Panc1 (cell line): ENCODE measurements at regions not wholly inside any gene's neighbourhood (a gene's known extent, or its start where the extent isn't known, plus 50 kb on each side); places are given as distances from the start of the nearest gene placed in this dataset.

Source experiments
- ATAC-seq: fragments of 200-7000 bp; cut with Tn5 transposase; 2 replicates; pipeline ENCODE4 v1.9.1; 2020; ENCODE audit warnings: mild to moderate bottlenecking, moderate library complexity
- BruUV-seq: library from RNA; stranded (reverse); fragments of 400-500 nt; replicated peaks from 2 replicates; lab custom pipeline; 2021; lab: Mats Ljungman, UMichigan
- CTCF ChIA-PET: fragments of 300-600 bp; sonication (Branson Sonifier 250); formaldehyde crosslinking; loops from one replicate; lab custom pipeline; 2022; ENCODE audit warnings: antibody characterized with exemption; lab: Charles Lee
- POLR2A ChIA-PET: fragments of 300-600 bp; sonication (Branson Sonifier 250); formaldehyde crosslinking; loops from one replicate; lab custom pipeline; 2022; ENCODE audit warnings: antibody characterized with exemption; lab: Charles Lee
- DNase-seq: peaks from one replicate; pipeline ENCODE4 v3.0.0-alpha.2; 2010; ENCODE audit warnings: low read depth, low spot score
- H3K27ac ChIP-seq: 2 replicates; pipeline ENCODE4 v1.5.1; 2011; ENCODE audit warnings: mild to moderate bottlenecking, low read length, inconsistent platforms
- H3K27me3 ChIP-seq: fragments of 200-500 bp; sonication (Bioruptor generic); 2 replicates; pipeline ENCODE4 v1.6.0; 2014; ENCODE audit warnings: low read length, inconsistent platforms; ENCODE audit not compliant: control insufficient read depth, insufficient read depth
- H3K36me3 ChIP-seq: fragments of 200-500 bp; sonication (Bioruptor generic); 2 replicates; pipeline ENCODE4 v1.5.1; 2014; ENCODE audit warnings: inconsistent platforms, mild to moderate bottlenecking, low read length, moderate library complexity; ENCODE audit not compliant: control insufficient read depth, insufficient read depth
- H3K4me1 ChIP-seq: 2 replicates; pipeline ENCODE4 v1.5.1; 2011; ENCODE audit warnings: inconsistent platforms, mild to moderate bottlenecking, low read length, moderate library complexity; ENCODE audit not compliant: control insufficient read depth, insufficient read depth
- H3K4me3 ChIP-seq, 2 experiments: 2 replicates each; pipeline ENCODE4 v1.5.1; 2011 to 2012; ENCODE audit warnings: low read depth in 2 of 2, low read length in 2 of 2, mild to moderate bottlenecking in 2 of 2, inconsistent platforms in 1 of 2, moderate library complexity in 1 of 2
- H3K9me3 ChIP-seq: fragments of 200-500 bp; sonication (Bioruptor generic); 2 replicates; pipeline ENCODE4 v1.5.1; 2014; ENCODE audit warnings: low read depth, mild to moderate bottlenecking, inconsistent platforms, low read length, moderate library complexity; ENCODE audit not compliant: control insufficient read depth, insufficient read depth
- POLR2AphosphoS5 ChIP-seq: IDR thresholded peaks from 2 replicates; pipeline ENCODE4 v1.6.1; 2012; ENCODE audit warnings: mild to moderate bottlenecking, low read depth, low read length, moderate library complexity
- SIN3A ChIP-seq: IDR thresholded peaks from 2 replicates; pipeline ENCODE4 v1.6.1; 2012; ENCODE audit warnings: low read depth, mild to moderate bottlenecking, low read length, moderate library complexity, borderline replicate concordance; ENCODE audit not compliant: insufficient read depth
- TCF7L2 ChIP-seq: IDR thresholded peaks from 2 replicates; pipeline ENCODE4 v1.6.1; 2011; ENCODE audit warnings: mild to moderate bottlenecking, low read depth, low read length, inconsistent platforms
- in situ Hi-C: cut with HindIII; loops from 2 replicates; pipeline ENCODE4 v1.10.0; 2016; ENCODE audit warnings: low sequenced_read_pairs, low pct_unique_long_range_greater_than_20kb
- intact Hi-C: fragments of 100-400 bp; cut with micrococcal nuclease; formaldehyde crosslinking; loops from one replicate; pipeline ENCODE4 v1.10.0; 2022; ENCODE audit not compliant: unreplicated experiment
- TF ChIP-seq, protein P1 (sequence below), 2 experiments: IDR thresholded peaks; 2 replicates each; pipeline ENCODE4 v1.6.1; 2011 to 2012; ENCODE audit warnings: low read depth in 2 of 2, control low read depth in 1 of 2, low read length in 1 of 2, mild to moderate bottlenecking in 1 of 2, moderate library complexity in 1 of 2; ENCODE audit not compliant: insufficient read depth in 1 of 2
- TF ChIP-seq, protein P2 (sequence below): fragments of 450-650 bp; IDR thresholded peaks from 2 replicates; pipeline ENCODE4 v1.5.1; 2017; ENCODE audit warnings: mild to moderate bottlenecking

DNA sequence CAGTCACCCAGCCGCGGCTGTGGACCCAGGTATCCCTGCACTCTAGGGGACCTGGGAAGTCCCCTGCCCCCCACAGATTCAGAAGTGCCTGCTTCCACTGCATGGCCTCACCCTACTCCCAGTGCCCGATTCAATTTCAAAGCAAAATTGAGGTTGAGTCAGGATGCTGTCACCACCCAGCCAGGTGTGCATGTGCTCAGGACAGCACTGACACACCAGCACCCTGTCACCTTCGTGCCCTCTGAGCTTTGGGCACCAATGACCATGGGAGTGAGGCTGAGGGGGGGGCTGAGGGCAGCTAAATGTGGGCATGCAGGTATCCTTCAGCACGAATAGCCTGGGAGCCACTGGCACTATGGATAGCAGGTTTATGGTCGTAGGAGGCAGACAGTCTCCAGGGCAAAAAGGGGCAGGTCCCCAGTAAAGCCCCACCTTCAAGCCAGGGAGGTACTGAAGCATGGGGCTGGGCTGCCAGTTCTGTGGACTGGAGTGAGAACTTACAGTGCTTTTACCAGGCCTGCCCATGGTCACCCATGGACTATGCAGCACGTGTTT lies 1151.6 kb upstream of the CDH6 start:
- Histone ChIP-seq H3K27me3 (no peaks in the 10 kb centered on the region), H3K4me1 (no peaks in the 10 kb centered on the region), H3K36me3 (no peaks in the 10 kb centered on the region), H3K27ac (no peak overlapping the region), H3K4me3 (no peak overlapping the region), H3K9me3 (no peaks in the 10 kb centered on the region)
- in situ Hi-C loops = no loop called here
- BruUV-seq = no TSS peak
- DNase-seq (no peak), ATAC-seq (no peak)
- TF ChIP-seq, protein P1, sequence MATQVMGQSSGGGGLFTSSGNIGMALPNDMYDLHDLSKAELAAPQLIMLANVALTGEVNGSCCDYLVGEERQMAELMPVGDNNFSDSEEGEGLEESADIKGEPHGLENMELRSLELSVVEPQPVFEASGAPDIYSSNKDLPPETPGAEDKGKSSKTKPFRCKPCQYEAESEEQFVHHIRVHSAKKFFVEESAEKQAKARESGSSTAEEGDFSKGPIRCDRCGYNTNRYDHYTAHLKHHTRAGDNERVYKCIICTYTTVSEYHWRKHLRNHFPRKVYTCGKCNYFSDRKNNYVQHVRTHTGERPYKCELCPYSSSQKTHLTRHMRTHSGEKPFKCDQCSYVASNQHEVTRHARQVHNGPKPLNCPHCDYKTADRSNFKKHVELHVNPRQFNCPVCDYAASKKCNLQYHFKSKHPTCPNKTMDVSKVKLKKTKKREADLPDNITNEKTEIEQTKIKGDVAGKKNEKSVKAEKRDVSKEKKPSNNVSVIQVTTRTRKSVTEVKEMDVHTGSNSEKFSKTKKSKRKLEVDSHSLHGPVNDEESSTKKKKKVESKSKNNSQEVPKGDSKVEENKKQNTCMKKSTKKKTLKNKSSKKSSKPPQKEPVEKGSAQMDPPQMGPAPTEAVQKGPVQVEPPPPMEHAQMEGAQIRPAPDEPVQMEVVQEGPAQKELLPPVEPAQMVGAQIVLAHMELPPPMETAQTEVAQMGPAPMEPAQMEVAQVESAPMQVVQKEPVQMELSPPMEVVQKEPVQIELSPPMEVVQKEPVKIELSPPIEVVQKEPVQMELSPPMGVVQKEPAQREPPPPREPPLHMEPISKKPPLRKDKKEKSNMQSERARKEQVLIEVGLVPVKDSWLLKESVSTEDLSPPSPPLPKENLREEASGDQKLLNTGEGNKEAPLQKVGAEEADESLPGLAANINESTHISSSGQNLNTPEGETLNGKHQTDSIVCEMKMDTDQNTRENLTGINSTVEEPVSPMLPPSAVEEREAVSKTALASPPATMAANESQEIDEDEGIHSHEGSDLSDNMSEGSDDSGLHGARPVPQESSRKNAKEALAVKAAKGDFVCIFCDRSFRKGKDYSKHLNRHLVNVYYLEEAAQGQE (IDR thresholded peaks at IDR 0.05; ENCODE audit: insufficient read depth in 1 of 2, low read depth in 2 of 2, low read length in 1 of 2) = no peak
- no peak for TF ChIP-seq SIN3A
- TF ChIP-seq, protein P2, sequence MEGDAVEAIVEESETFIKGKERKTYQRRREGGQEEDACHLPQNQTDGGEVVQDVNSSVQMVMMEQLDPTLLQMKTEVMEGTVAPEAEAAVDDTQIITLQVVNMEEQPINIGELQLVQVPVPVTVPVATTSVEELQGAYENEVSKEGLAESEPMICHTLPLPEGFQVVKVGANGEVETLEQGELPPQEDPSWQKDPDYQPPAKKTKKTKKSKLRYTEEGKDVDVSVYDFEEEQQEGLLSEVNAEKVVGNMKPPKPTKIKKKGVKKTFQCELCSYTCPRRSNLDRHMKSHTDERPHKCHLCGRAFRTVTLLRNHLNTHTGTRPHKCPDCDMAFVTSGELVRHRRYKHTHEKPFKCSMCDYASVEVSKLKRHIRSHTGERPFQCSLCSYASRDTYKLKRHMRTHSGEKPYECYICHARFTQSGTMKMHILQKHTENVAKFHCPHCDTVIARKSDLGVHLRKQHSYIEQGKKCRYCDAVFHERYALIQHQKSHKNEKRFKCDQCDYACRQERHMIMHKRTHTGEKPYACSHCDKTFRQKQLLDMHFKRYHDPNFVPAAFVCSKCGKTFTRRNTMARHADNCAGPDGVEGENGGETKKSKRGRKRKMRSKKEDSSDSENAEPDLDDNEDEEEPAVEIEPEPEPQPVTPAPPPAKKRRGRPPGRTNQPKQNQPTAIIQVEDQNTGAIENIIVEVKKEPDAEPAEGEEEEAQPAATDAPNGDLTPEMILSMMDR = no peak
- TF ChIP-seq TCF7L2 = no peak
- TF ChIP-seq POLR2AphosphoS5 = no peak
- intact Hi-C loops = loop anchor here (2.0 to 5.0 kb wide), 2 partner anchors 360 to 1191 kb away; no protein-coding TSS in a partner anchor
- CTCF ChIA-PET = no interaction called here
- POLR2A ChIA-PET = no interaction called here

DNA sequence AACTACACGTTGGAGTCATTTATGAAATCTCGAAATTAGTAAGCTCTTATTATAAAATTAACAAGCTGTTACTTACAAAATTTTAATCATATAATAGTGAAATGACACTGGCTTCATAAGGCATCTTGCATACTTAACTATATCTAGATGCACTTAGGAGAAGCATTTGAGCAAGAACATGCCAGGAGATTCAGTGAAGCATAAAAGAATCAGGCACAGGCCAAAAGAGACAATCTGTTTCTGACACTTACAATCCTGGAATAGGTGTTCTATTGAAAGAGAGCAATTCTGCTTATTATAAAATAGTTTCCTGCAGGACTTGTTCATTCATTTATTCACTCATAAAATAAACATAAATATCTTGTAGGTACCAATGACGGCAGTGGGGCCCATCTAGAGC lies 1152.2 kb upstream of the CDH6 start:
- intact Hi-C loops = loop anchor here (2.0 to 5.0 kb wide), 2 partner anchors 361 to 1192 kb away; no protein-coding TSS in a partner anchor
- H3K27me3 ChIP-seq = no peaks in the 10 kb centered on the region
- CTCF ChIA-PET = interaction anchor here (0.6 to 1.1 kb wide), 2 partner anchors 1160 to 1191 kb away, joined by 4 to 6 read pairs; no protein-coding TSS in a partner anchor

More for the DNA sequence above, 1152.2 kb upstream of the CDH6 start:
- Histone ChIP-seq H3K4me1 (no peaks in the 10 kb centered on the region), H3K4me3 (no peak overlapping the region), H3K36me3 (no peaks in the 10 kb centered on the region), H3K27ac (peak overlapping the region; percentile 32; the same call in 1 of the 2 replicates), H3K9me3 (no peaks in the 10 kb centered on the region)
- in situ Hi-C loops = no loop called here
- POLR2A ChIA-PET = no interaction called here
- no TSS peak for BruUV-seq
- DNase-seq (no peak), ATAC-seq (no peak)
- TF ChIP-seq TCF7L2 (no peak), POLR2AphosphoS5 (no peak), SIN3A (no peak)
- TF ChIP-seq, protein P2 = no peak
- TF ChIP-seq, protein P1 (IDR thresholded peaks at IDR 0.05; ENCODE audit: insufficient read depth in 1 of 2, low read depth in 2 of 2, low read length in 1 of 2) = no peak
